Neural cell (in vitro differentiated cells): ENCODE measurements at regions not wholly inside any gene's neighbourhood (a gene's known extent, or its start where the extent isn't known, plus 50 kb on each side); places are given as distances from the start of the nearest gene placed in this dataset.

Experiments
- H2AFZ ChIP-seq: fragments of 200-600, 300-800 bp; sonication (generic), shearing (Covaris generic); 2 replicates; pipeline ENCODE4 v1.6.0; 2014; ENCODE audit warnings: low read depth, mild to moderate bottlenecking, antibody characterized with exemption, low read length, moderate library complexity
- H3F3A ChIP-seq: fragments of 200-600 bp; shearing (Covaris generic); 2 replicates; pipeline ENCODE4 v1.6.1; 2016; ENCODE audit warnings: mild to moderate bottlenecking, moderate library complexity, mixed read lengths, antibody characterized with exemption, low read length; ENCODE audit not compliant: insufficient read depth, poor library complexity, severe bottlenecking
- H3K27ac ChIP-seq: fragments of 200-600, 300-800 bp; sonication (generic), shearing (Covaris generic); 2 replicates; pipeline ENCODE4 v1.5.1; 2014; ENCODE audit warnings: mild to moderate bottlenecking, low read length, moderate library complexity
- H3K27me3 ChIP-seq: fragments of 300-800, 200-600 bp; sonication (generic), shearing (Covaris generic); 2 replicates; pipeline ENCODE4 v1.6.0; 2014; ENCODE audit warnings: mild to moderate bottlenecking, low read depth, low read length, moderate library complexity; ENCODE audit not compliant: insufficient read depth
- H3K36me3 ChIP-seq: fragments of 300-800, 200-600 bp; sonication (generic), shearing (Covaris generic); 2 replicates; pipeline ENCODE4 v1.5.1; 2014; ENCODE audit warnings: mild to moderate bottlenecking, antibody characterized with exemption, low read length, moderate library complexity; ENCODE audit not compliant: insufficient read depth
- H3K4me2 ChIP-seq: fragments of 300-800, 200-600 bp; sonication (generic), shearing (Covaris generic); 2 replicates; pipeline ENCODE4 v1.6.0; 2014; ENCODE audit warnings: mild to moderate bottlenecking, low read length
- H3K4me3 ChIP-seq: fragments of 300-800, 200-600 bp; sonication (generic), shearing (Covaris generic); 2 replicates; pipeline ENCODE4 v1.5.1; 2014; ENCODE audit warnings: mild to moderate bottlenecking, low read length, moderate library complexity
- H3K79me2 ChIP-seq: fragments of 200-600 bp; shearing (Covaris generic); replicated peaks from 2 replicates; pipeline ENCODE4 v1.6.0; 2014; ENCODE audit warnings: mild to moderate bottlenecking, low read length, moderate library complexity; ENCODE audit not compliant: insufficient read depth
- H3K9ac ChIP-seq: fragments of 300-800, 200-600 bp; sonication (generic), shearing (Covaris generic); 2 replicates; pipeline ENCODE4 v1.6.1; 2016; ENCODE audit warnings: mild to moderate bottlenecking, low read length, mixed read lengths
- H3K9me2 ChIP-seq: fragments of 200-600 bp; shearing (Covaris generic); 2 replicates; pipeline ENCODE4 v1.6.1; 2016; ENCODE audit warnings: mild to moderate bottlenecking, low read length, mixed read lengths; ENCODE audit not compliant: insufficient read depth
- H3K9me3 ChIP-seq: fragments of 200-600, 300-800 bp; sonication (generic), shearing (Covaris generic); 2 replicates; pipeline ENCODE4 v1.6.1; 2016; ENCODE audit warnings: mild to moderate bottlenecking, mixed run types, low read length, moderate library complexity, mixed read lengths
- H4K20me1 ChIP-seq: fragments of 200-600 bp; shearing (Covaris generic); 2 replicates; pipeline ENCODE4 v1.6.1; 2016; ENCODE audit warnings: mild to moderate bottlenecking, mixed run types; ENCODE audit not compliant: insufficient read depth
- EP300 ChIP-seq: fragments of 450-650 bp; conservative IDR thresholded peaks from 2 replicates; pipeline ENCODE4 v1.6.1; 2014; ENCODE audit warnings: antibody characterized with exemption, mild to moderate bottlenecking, moderate library complexity; ENCODE audit not compliant: poor library complexity, severe bottlenecking
- EZH2 ChIP-seq: fragments of 200-600, 300-800 bp; shearing (Covaris generic), sonication (generic); IDR thresholded peaks from 2 replicates; pipeline ENCODE4 v1.6.1; 2014; ENCODE audit warnings: antibody characterized with exemption, low read length, borderline replicate concordance, mild to moderate bottlenecking; ENCODE audit not compliant: insufficient read depth, poor library complexity, severe bottlenecking
- MXI1 ChIP-seq: fragments of 450-650 bp; conservative IDR thresholded peaks from 2 replicates; pipeline ENCODE4 v1.6.1; 2014; ENCODE audit warnings: antibody characterized with exemption, mild to moderate bottlenecking; ENCODE audit not compliant: poor library complexity, severe bottlenecking
- POLR2AphosphoS5 ChIP-seq: IDR thresholded peaks from 2 replicates; pipeline ENCODE4 v1.6.1; 2012
- RAD21 ChIP-seq: fragments of 450-650 bp; conservative IDR thresholded peaks from 2 replicates; pipeline ENCODE4 v1.6.1; 2014; ENCODE audit warnings: antibody characterized with exemption, mild to moderate bottlenecking, moderate library complexity
- REST ChIP-seq: IDR thresholded peaks from 2 replicates; pipeline ENCODE4 v1.6.1; 2012; ENCODE audit warnings: borderline replicate concordance
- SMC3 ChIP-seq: fragments of 450-650 bp; conservative IDR thresholded peaks from 2 replicates; pipeline ENCODE4 v1.6.1; 2014; ENCODE audit warnings: antibody characterized with exemption, mild to moderate bottlenecking, moderate library complexity; ENCODE audit not compliant: poor library complexity
- TAF1 ChIP-seq: IDR thresholded peaks from 2 replicates; pipeline ENCODE4 v1.6.1; 2012; ENCODE audit warnings: low read depth
- TF ChIP-seq, protein P1 (sequence below): fragments of 450-650 bp; IDR thresholded peaks from 2 replicates; pipeline ENCODE4 v1.5.1; 2014; ENCODE audit warnings: antibody characterized with exemption, mild to moderate bottlenecking, moderate library complexity; ENCODE audit not compliant: poor library complexity, severe bottlenecking

DNA sequence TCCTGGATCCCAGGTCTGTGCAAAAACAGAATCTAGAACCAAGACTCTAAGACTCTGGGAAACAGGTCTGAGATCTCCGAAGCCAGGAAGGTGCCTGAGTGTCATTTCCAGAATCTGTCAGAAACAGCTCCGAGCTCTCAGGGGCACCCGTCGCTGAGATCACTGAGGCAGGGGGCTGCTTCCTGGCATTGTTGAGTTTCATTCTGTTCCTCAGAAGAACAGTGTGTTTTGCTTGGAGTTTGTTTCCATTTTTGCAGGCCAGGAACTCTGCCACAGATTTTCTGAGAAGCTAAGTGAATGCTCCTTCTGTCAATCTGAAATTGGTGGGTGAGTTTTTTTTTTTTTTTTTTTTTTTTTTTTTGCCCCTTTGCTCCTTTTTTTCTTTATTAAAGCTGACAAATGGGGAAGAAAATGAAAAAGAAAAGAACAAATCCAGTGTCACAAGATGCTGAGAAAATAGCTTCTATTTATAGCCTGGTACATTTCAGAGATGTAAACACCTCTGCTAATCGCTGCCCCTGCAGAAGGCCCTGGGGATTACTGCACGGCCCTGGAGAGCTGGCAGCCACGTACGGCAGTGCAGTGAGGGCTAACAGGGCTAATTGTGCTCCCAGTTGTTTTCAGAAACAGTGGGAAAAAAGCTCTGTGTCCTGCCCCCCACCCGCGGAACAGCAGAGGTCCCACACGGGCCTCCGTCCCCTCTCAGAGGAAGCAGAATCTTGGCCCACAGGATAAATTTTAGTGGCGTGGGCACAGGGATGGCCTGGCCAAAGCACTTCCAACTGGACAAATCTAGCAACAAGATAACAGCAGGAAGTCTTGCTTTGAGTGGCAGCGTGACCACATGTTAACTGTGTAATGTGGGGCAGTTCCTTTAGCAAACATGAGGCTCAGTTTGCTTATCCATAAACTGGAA is 237.6 kb upstream of the IRS2 start:
- Histone ChIP-seq H3K9me2 (no peaks in the 10 kb centered on the region), H3K4me3 (no peak overlapping the region), H3K9me3 (no peaks in the 10 kb centered on the region), H2AFZ (no peak overlapping the region), H3K79me2 (no peaks in the 10 kb centered on the region), H4K20me1 (no peaks in the 10 kb centered on the region), H3K27ac (peak overlapping the region; percentile 56), H3F3A (no peaks in the 10 kb centered on the region), H3K27me3 (no peaks in the 10 kb centered on the region), H3K9ac (peak overlapping the region; percentile 25), H3K36me3 (no peaks in the 10 kb centered on the region), H3K4me2 (no peak overlapping the region)
- TF ChIP-seq POLR2AphosphoS5 (peak; percentile 51), MXI1 (no peak), EP300 (no peak)

GRCh38 chr13:110018009-110018408 is 231.6 kb upstream of the IRS2 start:
- Histone ChIP-seq H3K9me3 (no peaks in the 10 kb centered on the region), H3K9ac (no peak overlapping the region), H4K20me1 (no peaks in the 10 kb centered on the region), H3K36me3 (no peaks in the 10 kb centered on the region), H2AFZ (no peak overlapping the region), H3K4me2 (no peak overlapping the region), H3K79me2 (no peaks in the 10 kb centered on the region), H3K27me3 (no peaks in the 10 kb centered on the region), H3F3A (no peaks in the 10 kb centered on the region), H3K4me3 (no peak overlapping the region), H3K9me2 (no peaks in the 10 kb centered on the region), H3K27ac (no peak overlapping the region)
- TF ChIP-seq EP300: no peak
- no peak for TF ChIP-seq RAD21
- no peak for TF ChIP-seq MXI1
- TF ChIP-seq SMC3: no peak
- TF ChIP-seq TAF1: no peak
- no peak for TF ChIP-seq POLR2AphosphoS5
- no peak for TF ChIP-seq EZH2
- TF ChIP-seq, protein P1, sequence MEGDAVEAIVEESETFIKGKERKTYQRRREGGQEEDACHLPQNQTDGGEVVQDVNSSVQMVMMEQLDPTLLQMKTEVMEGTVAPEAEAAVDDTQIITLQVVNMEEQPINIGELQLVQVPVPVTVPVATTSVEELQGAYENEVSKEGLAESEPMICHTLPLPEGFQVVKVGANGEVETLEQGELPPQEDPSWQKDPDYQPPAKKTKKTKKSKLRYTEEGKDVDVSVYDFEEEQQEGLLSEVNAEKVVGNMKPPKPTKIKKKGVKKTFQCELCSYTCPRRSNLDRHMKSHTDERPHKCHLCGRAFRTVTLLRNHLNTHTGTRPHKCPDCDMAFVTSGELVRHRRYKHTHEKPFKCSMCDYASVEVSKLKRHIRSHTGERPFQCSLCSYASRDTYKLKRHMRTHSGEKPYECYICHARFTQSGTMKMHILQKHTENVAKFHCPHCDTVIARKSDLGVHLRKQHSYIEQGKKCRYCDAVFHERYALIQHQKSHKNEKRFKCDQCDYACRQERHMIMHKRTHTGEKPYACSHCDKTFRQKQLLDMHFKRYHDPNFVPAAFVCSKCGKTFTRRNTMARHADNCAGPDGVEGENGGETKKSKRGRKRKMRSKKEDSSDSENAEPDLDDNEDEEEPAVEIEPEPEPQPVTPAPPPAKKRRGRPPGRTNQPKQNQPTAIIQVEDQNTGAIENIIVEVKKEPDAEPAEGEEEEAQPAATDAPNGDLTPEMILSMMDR: no peak
- TF ChIP-seq REST: no peak
